HEK293 (cell line): ENCODE measurements at regions not wholly inside any gene's neighbourhood (a gene's known extent, or its start where the extent isn't known, plus 50 kb on each side); places are given as distances from the start of the nearest gene placed in this dataset.

ENCODE experiments used
- CTCF ChIA-PET: fragments of 350-600 bp; formaldehyde crosslinking; extraction: SDS; loops from one replicate; lab custom pipeline; 2021; ENCODE audit warnings: antibody characterized with exemption; lab: Yijun Ruan, JAX
- POLR2A ChIA-PET: fragments of 300-600 bp; formaldehyde crosslinking; extraction: SDS; loops from one replicate; lab custom pipeline; 2020; ENCODE audit warnings: antibody characterized with exemption, inconsistent platforms; lab: Yijun Ruan, JAX
- H3K27ac ChIP-seq: fragments of 200-500 bp; sonication (Bioruptor generic); 2 replicates; pipeline ENCODE4 v1.5.1; 2014; ENCODE audit warnings: low read depth, low read length, control low read depth, inconsistent platforms; ENCODE audit errors: extremely low read depth
- H3K36me3 ChIP-seq, 2 experiments: fragments of 200-500 bp in 1 of 2; sonication (Bioruptor generic) in 1 of 2; 1 replicate in 1 of 2; 2 replicates in 1 of 2; pipeline ENCODE4 v1.5.1; 2014 to 2017; ENCODE audit warnings: inconsistent platforms in 2 of 2, low read length in 2 of 2; ENCODE audit not compliant: control insufficient read depth in 2 of 2, insufficient read depth in 1 of 2
- H3K4me1 ChIP-seq: fragments of 200-500 bp; sonication (Bioruptor generic); 2 replicates; pipeline ENCODE4 v1.5.1; 2014; ENCODE audit warnings: mild to moderate bottlenecking, low read length, inconsistent platforms; ENCODE audit not compliant: control insufficient read depth, insufficient read depth
- H3K4me3 ChIP-seq: 2 replicates; pipeline ENCODE4 v1.5.1; 2011; ENCODE audit warnings: low read depth, mild to moderate bottlenecking, control low read depth, low read length, moderate library complexity
- H3K9me3 ChIP-seq: fragments of 200-500 bp; sonication (Bioruptor generic); 2 replicates; pipeline ENCODE4 v1.5.1; 2014; ENCODE audit warnings: low read depth, low read length, inconsistent platforms; ENCODE audit not compliant: control insufficient read depth, insufficient read depth
- GLIS1 ChIP-seq: fragments of 450-650 bp; formaldehyde crosslinking; IDR thresholded peaks from 2 replicates; pipeline ENCODE4 v1.5.1; 2016; ENCODE audit warnings: missing biosample characterization, missing genetic modification characterization
- GLIS2 ChIP-seq: fragments of 450-650 bp; formaldehyde crosslinking; IDR thresholded peaks from 2 replicates; pipeline ENCODE4 v1.5.1; 2016; ENCODE audit warnings: missing biosample characterization, missing genetic modification characterization
- MEIS1 ChIP-seq: sonication (generic); formaldehyde crosslinking; IDR thresholded peaks from 2 replicates; pipeline ENCODE4 v1.8.1; 2022; ENCODE audit warnings: missing genetic modification reagents, mild to moderate bottlenecking, borderline replicate concordance
- PRDM1 ChIP-seq: fragments of 450-650 bp; formaldehyde crosslinking; IDR thresholded peaks from 2 replicates; pipeline ENCODE4; 2016; ENCODE audit warnings: missing biosample characterization, missing genetic modification characterization
- RBAK ChIP-seq: fragments of 450-650 bp; formaldehyde crosslinking; IDR thresholded peaks from 2 replicates; pipeline ENCODE4 v1.5.1; 2016; ENCODE audit warnings: missing biosample characterization, missing genetic modification characterization
- ZBTB17 ChIP-seq: fragments of 450-650 bp; formaldehyde crosslinking; IDR thresholded peaks from 2 replicates; pipeline ENCODE4 v1.5.1; 2016; ENCODE audit warnings: missing biosample characterization, missing genetic modification characterization
- ZNF155 ChIP-seq: fragments of 450-650 bp; formaldehyde crosslinking; IDR thresholded peaks from 2 replicates; pipeline ENCODE4 v1.5.1; 2016; ENCODE audit warnings: missing biosample characterization, missing genetic modification characterization
- ZNF18 ChIP-seq: fragments of 450-650 bp; formaldehyde crosslinking; IDR thresholded peaks from 2 replicates; pipeline ENCODE4 v1.5.1; 2016; ENCODE audit warnings: missing biosample characterization, missing genetic modification characterization
- ZNF184 ChIP-seq: fragments of 450-650 bp; IDR thresholded peaks from 2 replicates; pipeline ENCODE4 v1.5.1; 2018; ENCODE audit warnings: missing biosample characterization, mild to moderate bottlenecking, missing genetic modification characterization
- ZNF223 ChIP-seq: fragments of 450-650 bp; formaldehyde crosslinking; IDR thresholded peaks from 2 replicates; pipeline ENCODE4 v1.5.1; 2016; ENCODE audit warnings: missing biosample characterization, missing genetic modification characterization
- ZNF239 ChIP-seq: fragments of 450-650 bp; formaldehyde crosslinking; IDR thresholded peaks from 2 replicates; pipeline ENCODE4 v1.5.1; 2016; ENCODE audit warnings: missing biosample characterization, missing genetic modification characterization
- ZNF248 ChIP-seq: fragments of 450-650 bp; formaldehyde crosslinking; IDR thresholded peaks from 2 replicates; pipeline ENCODE4 v1.5.1; 2017; ENCODE audit warnings: missing biosample characterization, missing genetic modification characterization
- ZNF292 ChIP-seq: fragments of 450-650 bp; formaldehyde crosslinking; IDR thresholded peaks from 2 replicates; pipeline ENCODE4 v1.5.1; 2016; ENCODE audit warnings: low read depth, missing biosample characterization, missing genetic modification characterization, borderline replicate concordance
- ZNF366 ChIP-seq: fragments of 450-650 bp; formaldehyde crosslinking; conservative IDR thresholded peaks from 2 replicates; pipeline ENCODE4 v1.5.1; 2016; ENCODE audit warnings: missing biosample characterization, missing genetic modification characterization
- ZNF394 ChIP-seq: fragments of 450-650 bp; formaldehyde crosslinking; IDR thresholded peaks from 2 replicates; pipeline ENCODE4 v1.5.1; 2016; ENCODE audit warnings: missing biosample characterization, missing genetic modification characterization, mild to moderate bottlenecking, moderate library complexity, borderline replicate concordance
- ZNF48 ChIP-seq: fragments of 450-650 bp; formaldehyde crosslinking; IDR thresholded peaks from 2 replicates; pipeline ENCODE4 v1.5.1; 2016; ENCODE audit warnings: missing biosample characterization, missing genetic modification characterization
- ZNF549 ChIP-seq: fragments of 450-650 bp; IDR thresholded peaks from 2 replicates; pipeline ENCODE4 v1.5.1; 2018; ENCODE audit warnings: missing biosample characterization, missing genetic modification characterization, mild to moderate bottlenecking, inconsistent platforms, moderate library complexity
- ZNF558 ChIP-seq: fragments of 450-650 bp; formaldehyde crosslinking; IDR thresholded peaks from 2 replicates; pipeline ENCODE4 v1.5.1; 2016; ENCODE audit warnings: missing biosample characterization, missing genetic modification characterization
- ZNF561 ChIP-seq: fragments of 450-650 bp; IDR thresholded peaks from 2 replicates; pipeline ENCODE4 v1.5.1; 2018; ENCODE audit warnings: missing biosample characterization, missing genetic modification characterization, borderline replicate concordance
- ZNF600 ChIP-seq: fragments of 450-650 bp; formaldehyde crosslinking; IDR thresholded peaks from 2 replicates; pipeline ENCODE4 v1.5.1; 2016; ENCODE audit warnings: missing biosample characterization, missing genetic modification characterization
- ZNF677 ChIP-seq: fragments of 450-650 bp; IDR thresholded peaks from 2 replicates; pipeline ENCODE4 v1.5.0; 2018; ENCODE audit warnings: missing biosample characterization, mild to moderate bottlenecking, missing genetic modification characterization, moderate library complexity
- ZNF792 ChIP-seq: fragments of 450-650 bp; formaldehyde crosslinking; IDR thresholded peaks from 2 replicates; pipeline ENCODE4 v1.5.1; 2016; ENCODE audit warnings: missing biosample characterization, missing genetic modification characterization

- H3K36me3 ChIP-seq: no peaks in the 10 kb centered on the region; a peak in 1 of 3 replicates
- CTCF ChIA-PET: interaction anchor here (0.5 to 2.3 kb wide), 6 partner anchors 13 to 441 kb away, joined by 3 to 9 read pairs (median 3); no protein-coding TSS in a partner anchor
- POLR2A ChIA-PET: interaction anchor here (0.7 to 1.9 kb wide), 4 partner anchors 10 to 1218 kb away, joined by 3 to 7 read pairs (median 4); partner anchors contain the start of genes EXOC8 and SPRTN
- peaks cover 62% of the 10 kb centered on the region for H3K4me1 ChIP-seq
- no peak for TF ChIP-seq MEIS1 (CRISPR knock-in tag)
- no peak for TF ChIP-seq ZNF48
- no peak for TF ChIP-seq ZNF18
- no peak for TF ChIP-seq ZNF239 (tag by site-specific recombination)
- no peak for TF ChIP-seq ZNF394 (tag by site-specific recombination)
- no peak for TF ChIP-seq ZNF677 (tag by site-specific recombination)
- no peak for TF ChIP-seq RBAK (tag by site-specific recombination)
- no peak for TF ChIP-seq ZNF248 (tag by site-specific recombination)
- TF ChIP-seq PRDM1 (tag by site-specific recombination): peak; percentile 69; the same call in 1 of the 2 replicates
- TF ChIP-seq ZNF366 (tag by site-specific recombination): peak; percentile 12; the same call in 1 of the 2 replicates
- TF ChIP-seq ZNF792 (tag by site-specific recombination): no peak
- no peak for TF ChIP-seq ZNF223 (tag by site-specific recombination)
- TF ChIP-seq ZNF558 (tag by site-specific recombination): no peak
- no peaks in the 10 kb centered on the region for H3K9me3 ChIP-seq
- no peak overlapping the region for H3K27ac ChIP-seq
- H3K4me3 ChIP-seq: no peak overlapping the region
These were observed 74.3 kb downstream of the SIPA1L2 start for GRCh38 chr1:232555494-232556210.

- Histone ChIP-seq H3K36me3 (no peaks in the 10 kb centered on the region; a peak in 1 of 3 replicates), H3K4me3 (no peak overlapping the region), H3K9me3 (no peaks in the 10 kb centered on the region), H3K27ac (no peak overlapping the region), H3K4me1 (peaks cover 73% of the 10 kb centered on the region)
- CTCF ChIA-PET: no interaction called here
- POLR2A ChIA-PET: interaction anchor here (1.7 kb wide), 1 partner anchor 16 kb away, joined by 4 read pairs; no protein-coding TSS in a partner anchor
- TF ChIP-seq ZNF155 (tag by site-specific recombination): no peak
- TF ChIP-seq ZNF184 (tag by site-specific recombination): no peak
- TF ChIP-seq GLIS2: no peak
- TF ChIP-seq ZNF549 (tag by site-specific recombination): no peak
- no peak for TF ChIP-seq PRDM1 (tag by site-specific recombination)
- TF ChIP-seq ZNF600: 0 out of 2 replicates have a peak, but pooled peaks have one; percentile 24
- TF ChIP-seq ZNF561 (tag by site-specific recombination): no peak
- no peak for TF ChIP-seq ZNF292 (tag by site-specific recombination)
- TF ChIP-seq, all 188 proteins: peak for 1
These were observed 75.5 kb downstream of the SIPA1L2 start for GRCh38 chr1:232554409-232554808.

- H3K4me1 ChIP-seq: peaks cover 73% of the 10 kb centered on the region
- CTCF ChIA-PET: no interaction called here
- no peaks in the 10 kb centered on the region for H3K9me3 ChIP-seq
- H3K36me3 ChIP-seq: no peaks in the 10 kb centered on the region; a peak in 1 of 3 replicates
- TF ChIP-seq GLIS1 (tag by site-specific recombination): peak; percentile 98
- TF ChIP-seq ZBTB17 (tag by site-specific recombination): no peak
- no peak overlapping the region for H3K4me3 ChIP-seq
- no peak overlapping the region for H3K27ac ChIP-seq
- POLR2A ChIA-PET: no interaction called here
These were observed 76.1 kb downstream of the SIPA1L2 start for GRCh38 chr1:232553809-232554208.
